Neural cell (in vitro differentiated cells): ENCODE measurements at regions not wholly inside any gene's neighbourhood (a gene's known extent, or its start where the extent isn't known, plus 50 kb on each side); places are given as distances from the start of the nearest gene placed in this dataset.

Experiments used
- H2AFZ ChIP-seq: fragments of 200-600, 300-800 bp; sonication (generic), shearing (Covaris generic); 2 replicates; pipeline ENCODE4 v1.6.0; 2014; ENCODE audit warnings: low read depth, mild to moderate bottlenecking, antibody characterized with exemption, low read length, moderate library complexity
- H3F3A ChIP-seq: fragments of 200-600 bp; shearing (Covaris generic); 2 replicates; pipeline ENCODE4 v1.6.1; 2016; ENCODE audit warnings: mild to moderate bottlenecking, moderate library complexity, mixed read lengths, antibody characterized with exemption, low read length; ENCODE audit not compliant: insufficient read depth, poor library complexity, severe bottlenecking
- H3K27ac ChIP-seq: fragments of 200-600, 300-800 bp; sonication (generic), shearing (Covaris generic); 2 replicates; pipeline ENCODE4 v1.5.1; 2014; ENCODE audit warnings: mild to moderate bottlenecking, low read length, moderate library complexity
- H3K27me3 ChIP-seq: fragments of 300-800, 200-600 bp; sonication (generic), shearing (Covaris generic); 2 replicates; pipeline ENCODE4 v1.6.0; 2014; ENCODE audit warnings: mild to moderate bottlenecking, low read depth, low read length, moderate library complexity; ENCODE audit not compliant: insufficient read depth
- H3K36me3 ChIP-seq: fragments of 300-800, 200-600 bp; sonication (generic), shearing (Covaris generic); 2 replicates; pipeline ENCODE4 v1.5.1; 2014; ENCODE audit warnings: mild to moderate bottlenecking, antibody characterized with exemption, low read length, moderate library complexity; ENCODE audit not compliant: insufficient read depth
- H3K4me2 ChIP-seq: fragments of 300-800, 200-600 bp; sonication (generic), shearing (Covaris generic); 2 replicates; pipeline ENCODE4 v1.6.0; 2014; ENCODE audit warnings: mild to moderate bottlenecking, low read length
- H3K4me3 ChIP-seq: fragments of 300-800, 200-600 bp; sonication (generic), shearing (Covaris generic); 2 replicates; pipeline ENCODE4 v1.5.1; 2014; ENCODE audit warnings: mild to moderate bottlenecking, low read length, moderate library complexity
- H3K79me2 ChIP-seq: fragments of 200-600 bp; shearing (Covaris generic); replicated peaks from 2 replicates; pipeline ENCODE4 v1.6.0; 2014; ENCODE audit warnings: mild to moderate bottlenecking, low read length, moderate library complexity; ENCODE audit not compliant: insufficient read depth
- H3K9ac ChIP-seq: fragments of 300-800, 200-600 bp; sonication (generic), shearing (Covaris generic); 2 replicates; pipeline ENCODE4 v1.6.1; 2016; ENCODE audit warnings: mild to moderate bottlenecking, low read length, mixed read lengths
- H3K9me2 ChIP-seq: fragments of 200-600 bp; shearing (Covaris generic); 2 replicates; pipeline ENCODE4 v1.6.1; 2016; ENCODE audit warnings: mild to moderate bottlenecking, low read length, mixed read lengths; ENCODE audit not compliant: insufficient read depth
- H3K9me3 ChIP-seq: fragments of 200-600, 300-800 bp; sonication (generic), shearing (Covaris generic); 2 replicates; pipeline ENCODE4 v1.6.1; 2016; ENCODE audit warnings: mild to moderate bottlenecking, mixed run types, low read length, moderate library complexity, mixed read lengths
- H4K20me1 ChIP-seq: fragments of 200-600 bp; shearing (Covaris generic); 2 replicates; pipeline ENCODE4 v1.6.1; 2016; ENCODE audit warnings: mild to moderate bottlenecking, mixed run types; ENCODE audit not compliant: insufficient read depth
- EP300 ChIP-seq: fragments of 450-650 bp; conservative IDR thresholded peaks from 2 replicates; pipeline ENCODE4 v1.6.1; 2014; ENCODE audit warnings: antibody characterized with exemption, mild to moderate bottlenecking, moderate library complexity; ENCODE audit not compliant: poor library complexity, severe bottlenecking
- EZH2 ChIP-seq: fragments of 200-600, 300-800 bp; shearing (Covaris generic), sonication (generic); IDR thresholded peaks from 2 replicates; pipeline ENCODE4 v1.6.1; 2014; ENCODE audit warnings: antibody characterized with exemption, low read length, borderline replicate concordance, mild to moderate bottlenecking; ENCODE audit not compliant: insufficient read depth, poor library complexity, severe bottlenecking
- MXI1 ChIP-seq: fragments of 450-650 bp; conservative IDR thresholded peaks from 2 replicates; pipeline ENCODE4 v1.6.1; 2014; ENCODE audit warnings: antibody characterized with exemption, mild to moderate bottlenecking; ENCODE audit not compliant: poor library complexity, severe bottlenecking
- POLR2AphosphoS5 ChIP-seq: IDR thresholded peaks from 2 replicates; pipeline ENCODE4 v1.6.1; 2012
- RAD21 ChIP-seq: fragments of 450-650 bp; conservative IDR thresholded peaks from 2 replicates; pipeline ENCODE4 v1.6.1; 2014; ENCODE audit warnings: antibody characterized with exemption, mild to moderate bottlenecking, moderate library complexity
- SMC3 ChIP-seq: fragments of 450-650 bp; conservative IDR thresholded peaks from 2 replicates; pipeline ENCODE4 v1.6.1; 2014; ENCODE audit warnings: antibody characterized with exemption, mild to moderate bottlenecking, moderate library complexity; ENCODE audit not compliant: poor library complexity
- TAF1 ChIP-seq: IDR thresholded peaks from 2 replicates; pipeline ENCODE4 v1.6.1; 2012; ENCODE audit warnings: low read depth
- TF ChIP-seq, protein P1 (sequence below): IDR thresholded peaks from 2 replicates; pipeline ENCODE4 v1.6.1; 2012; ENCODE audit warnings: borderline replicate concordance
- TF ChIP-seq, protein P2 (sequence below): fragments of 450-650 bp; IDR thresholded peaks from 2 replicates; pipeline ENCODE4 v1.5.1; 2014; ENCODE audit warnings: antibody characterized with exemption, mild to moderate bottlenecking, moderate library complexity; ENCODE audit not compliant: poor library complexity, severe bottlenecking

- no peaks in the 10 kb centered on the region for H3K9me3 ChIP-seq
- no peaks in the 10 kb centered on the region for H3K79me2 ChIP-seq
- peaks cover 11% of the 10 kb centered on the region for H3F3A ChIP-seq
- H3K27ac ChIP-seq, result no peak overlapping the region
- no peak overlapping the region for H3K4me2 ChIP-seq
- no peak overlapping the region for H3K9ac ChIP-seq
- no peaks in the 10 kb centered on the region for H3K36me3 ChIP-seq
- H3K4me3 ChIP-seq, result no peak overlapping the region
- H2AFZ ChIP-seq, result no peak overlapping the region
- no peaks in the 10 kb centered on the region for H3K27me3 ChIP-seq
- TF ChIP-seq SMC3 (no peak), EP300 (no peak), POLR2AphosphoS5 (no peak), RAD21 (no peak), MXI1 (no peak), TAF1 (no peak), EZH2 (no peak)
- TF ChIP-seq, protein P1, sequence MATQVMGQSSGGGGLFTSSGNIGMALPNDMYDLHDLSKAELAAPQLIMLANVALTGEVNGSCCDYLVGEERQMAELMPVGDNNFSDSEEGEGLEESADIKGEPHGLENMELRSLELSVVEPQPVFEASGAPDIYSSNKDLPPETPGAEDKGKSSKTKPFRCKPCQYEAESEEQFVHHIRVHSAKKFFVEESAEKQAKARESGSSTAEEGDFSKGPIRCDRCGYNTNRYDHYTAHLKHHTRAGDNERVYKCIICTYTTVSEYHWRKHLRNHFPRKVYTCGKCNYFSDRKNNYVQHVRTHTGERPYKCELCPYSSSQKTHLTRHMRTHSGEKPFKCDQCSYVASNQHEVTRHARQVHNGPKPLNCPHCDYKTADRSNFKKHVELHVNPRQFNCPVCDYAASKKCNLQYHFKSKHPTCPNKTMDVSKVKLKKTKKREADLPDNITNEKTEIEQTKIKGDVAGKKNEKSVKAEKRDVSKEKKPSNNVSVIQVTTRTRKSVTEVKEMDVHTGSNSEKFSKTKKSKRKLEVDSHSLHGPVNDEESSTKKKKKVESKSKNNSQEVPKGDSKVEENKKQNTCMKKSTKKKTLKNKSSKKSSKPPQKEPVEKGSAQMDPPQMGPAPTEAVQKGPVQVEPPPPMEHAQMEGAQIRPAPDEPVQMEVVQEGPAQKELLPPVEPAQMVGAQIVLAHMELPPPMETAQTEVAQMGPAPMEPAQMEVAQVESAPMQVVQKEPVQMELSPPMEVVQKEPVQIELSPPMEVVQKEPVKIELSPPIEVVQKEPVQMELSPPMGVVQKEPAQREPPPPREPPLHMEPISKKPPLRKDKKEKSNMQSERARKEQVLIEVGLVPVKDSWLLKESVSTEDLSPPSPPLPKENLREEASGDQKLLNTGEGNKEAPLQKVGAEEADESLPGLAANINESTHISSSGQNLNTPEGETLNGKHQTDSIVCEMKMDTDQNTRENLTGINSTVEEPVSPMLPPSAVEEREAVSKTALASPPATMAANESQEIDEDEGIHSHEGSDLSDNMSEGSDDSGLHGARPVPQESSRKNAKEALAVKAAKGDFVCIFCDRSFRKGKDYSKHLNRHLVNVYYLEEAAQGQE, result no peak
- TF ChIP-seq, protein P2, sequence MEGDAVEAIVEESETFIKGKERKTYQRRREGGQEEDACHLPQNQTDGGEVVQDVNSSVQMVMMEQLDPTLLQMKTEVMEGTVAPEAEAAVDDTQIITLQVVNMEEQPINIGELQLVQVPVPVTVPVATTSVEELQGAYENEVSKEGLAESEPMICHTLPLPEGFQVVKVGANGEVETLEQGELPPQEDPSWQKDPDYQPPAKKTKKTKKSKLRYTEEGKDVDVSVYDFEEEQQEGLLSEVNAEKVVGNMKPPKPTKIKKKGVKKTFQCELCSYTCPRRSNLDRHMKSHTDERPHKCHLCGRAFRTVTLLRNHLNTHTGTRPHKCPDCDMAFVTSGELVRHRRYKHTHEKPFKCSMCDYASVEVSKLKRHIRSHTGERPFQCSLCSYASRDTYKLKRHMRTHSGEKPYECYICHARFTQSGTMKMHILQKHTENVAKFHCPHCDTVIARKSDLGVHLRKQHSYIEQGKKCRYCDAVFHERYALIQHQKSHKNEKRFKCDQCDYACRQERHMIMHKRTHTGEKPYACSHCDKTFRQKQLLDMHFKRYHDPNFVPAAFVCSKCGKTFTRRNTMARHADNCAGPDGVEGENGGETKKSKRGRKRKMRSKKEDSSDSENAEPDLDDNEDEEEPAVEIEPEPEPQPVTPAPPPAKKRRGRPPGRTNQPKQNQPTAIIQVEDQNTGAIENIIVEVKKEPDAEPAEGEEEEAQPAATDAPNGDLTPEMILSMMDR, result no peak
- no peaks in the 10 kb centered on the region for H4K20me1 ChIP-seq
- no peaks in the 10 kb centered on the region for H3K9me2 ChIP-seq
Measured at GRCh38 chr17:65362826-65363225, 198.6 kb downstream of the AXIN2 start.

- peaks cover 11% of the 10 kb centered on the region for H3F3A ChIP-seq
- H3K4me2 ChIP-seq, result no peak overlapping the region
- no peak overlapping the region for H3K4me3 ChIP-seq
- H3K79me2 ChIP-seq, result no peaks in the 10 kb centered on the region
- no peak for TF ChIP-seq MXI1
- TF ChIP-seq EP300, result no peak
- no peak for TF ChIP-seq POLR2AphosphoS5
- TF ChIP-seq, protein P1, result no peak
- no peak for TF ChIP-seq SMC3
- TF ChIP-seq TAF1, result no peak
- no peak for TF ChIP-seq RAD21
- TF ChIP-seq, protein P2, result no peak
- TF ChIP-seq EZH2, result no peak
- no peak overlapping the region for H3K9ac ChIP-seq
- no peaks in the 10 kb centered on the region for H3K9me2 ChIP-seq
- H3K9me3 ChIP-seq, result no peaks in the 10 kb centered on the region
- H2AFZ ChIP-seq, result no peak overlapping the region
- no peaks in the 10 kb centered on the region for H3K27me3 ChIP-seq
- no peaks in the 10 kb centered on the region for H4K20me1 ChIP-seq
- H3K36me3 ChIP-seq, result no peaks in the 10 kb centered on the region
- H3K27ac ChIP-seq, result no peak overlapping the region
Measured at GRCh38 chr17:65360961-65361552, 200.4 kb downstream of the AXIN2 start.
